Adrenal gland (tissue), 5 donors: ENCODE measurements at regions not wholly inside any gene's neighbourhood (a gene's known extent, or its start where the extent isn't known, plus 50 kb on each side); places are given as distances from the start of the nearest gene placed in this dataset.

Experiments used
- CTCF ChIP-seq, 6 experiments: fragments of 450-650 bp in 4 of 6; fragments of 200-600 bp in 2 of 6; sonication (generic) in 1 of 6; IDR thresholded peaks; 1 replicate in 5 of 6; 2 replicates in 1 of 6; pipeline versions ENCODE4 v1.5.1 to v1.8.0; 2016 to 2021; ENCODE audit warnings: antibody characterized with exemption in 6 of 6, mild to moderate bottlenecking in 2 of 6, moderate library complexity in 1 of 6
- POLR2A ChIP-seq, 2 donors: fragments of 450-650 bp; IDR thresholded peaks; one replicate each; pipeline ENCODE4 v1.6.1; 2017; ENCODE audit warnings: antibody characterized with exemption in 2 of 2, mild to moderate bottlenecking in 2 of 2, moderate library complexity in 1 of 2
- donor health status: DM: no; HTN: no; CAD: no.

DNA sequence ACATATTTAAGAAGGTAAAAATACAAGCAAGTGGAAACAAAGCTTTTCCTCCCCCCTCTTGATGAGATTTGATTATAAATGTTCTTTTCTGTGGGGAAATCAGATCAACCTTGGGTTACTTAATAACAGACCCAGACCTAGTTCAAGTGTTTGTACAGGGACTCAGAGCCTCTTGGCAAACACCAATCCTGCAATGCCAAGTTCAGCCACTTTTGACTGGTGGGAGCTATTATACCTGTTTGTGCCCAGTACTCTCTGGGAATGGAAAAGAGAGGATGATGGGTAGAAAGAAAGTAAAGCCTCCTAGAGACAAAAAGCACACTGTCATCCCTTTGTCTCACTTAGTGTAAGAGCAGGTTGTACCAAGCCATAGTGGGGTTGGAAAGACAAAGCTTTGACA lies 63.8 kb upstream of the EPHA4 start:
- TF ChIP-seq CTCF (IDR thresholded peaks at IDR 0.05) (no peak), POLR2A (IDR thresholded peaks at IDR 0.05) (no peak)
